ENCODE measurements at regions not wholly inside any gene's neighbourhood (a gene's known extent, or its start where the extent isn't known, plus 50 kb on each side); places are given as distances from the start of the nearest gene placed in this dataset.
"Not testable (repeated sequence)": the region's sequence is repeated elsewhere in the genome, so short reads cannot be mapped to it uniquely, and the experiment has no call there.

- intact Hi-C loops (cut with DNase I): loop anchor here (10.0 kb wide), 1 partner anchor 215 kb away; no protein-coding TSS in a partner anchor
- no peak for DNase-seq
These were observed 68.7 kb upstream of the DCLK2 start for GRCh38 chr4:150009533-150009932.

GRCh38 chr4:150010525-150011126 is 67.6 kb upstream of the DCLK2 start:
- DNase-seq: peak in 27 of 42 donors; percentile 13 to 70 (median 38)
- intact Hi-C loops (cut with DNase I): no loop called here

DNA sequence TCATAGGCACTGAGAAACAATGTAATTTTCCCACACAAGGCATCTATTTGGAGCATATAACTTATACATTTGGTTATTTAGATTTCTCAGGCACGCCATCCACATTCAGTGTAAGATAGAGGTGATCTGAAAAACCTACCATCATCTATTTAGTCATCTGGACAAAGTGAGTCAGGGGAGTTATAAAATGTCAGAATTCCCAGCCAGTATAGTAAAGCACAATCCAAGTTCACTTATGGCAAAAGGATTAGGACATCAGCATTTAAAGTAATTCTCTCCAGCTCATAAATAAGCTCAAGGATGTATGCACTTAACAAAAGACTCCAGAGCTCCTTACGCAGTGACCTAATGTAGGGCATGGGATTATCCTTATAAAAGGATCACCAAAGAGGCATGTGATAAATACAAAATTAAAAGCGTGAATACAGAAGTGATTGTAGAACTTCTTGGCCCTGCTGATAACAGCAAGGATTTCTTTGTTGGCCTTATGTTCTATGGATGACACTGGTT is 65.3 kb upstream of the DCLK2 start:
- intact Hi-C loops (cut with DNase I): no loop called here
- no peak for DNase-seq

DNA sequence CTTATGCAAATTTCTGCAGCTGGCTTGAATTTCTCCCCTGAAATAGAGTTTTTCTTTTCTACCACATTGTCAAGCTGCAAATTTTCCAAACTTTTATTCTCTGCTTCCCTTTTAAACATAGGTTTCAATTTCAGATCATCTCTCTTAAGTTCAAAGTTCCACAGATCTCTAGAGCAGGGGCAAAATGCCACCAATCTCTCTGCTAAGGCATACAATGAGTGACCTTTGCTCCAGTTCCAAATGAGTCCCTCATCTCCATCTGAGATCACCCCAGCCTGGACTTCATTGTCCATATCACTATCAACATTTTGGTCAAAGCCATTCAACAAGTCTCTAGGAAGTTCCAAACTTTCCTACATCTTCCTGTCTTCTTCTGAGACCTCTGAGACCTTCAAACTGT is 62.3 kb upstream of the DCLK2 start:
- DNase-seq; intact Hi-C loops (cut with DNase I): not testable (repeated sequence)

DNA sequence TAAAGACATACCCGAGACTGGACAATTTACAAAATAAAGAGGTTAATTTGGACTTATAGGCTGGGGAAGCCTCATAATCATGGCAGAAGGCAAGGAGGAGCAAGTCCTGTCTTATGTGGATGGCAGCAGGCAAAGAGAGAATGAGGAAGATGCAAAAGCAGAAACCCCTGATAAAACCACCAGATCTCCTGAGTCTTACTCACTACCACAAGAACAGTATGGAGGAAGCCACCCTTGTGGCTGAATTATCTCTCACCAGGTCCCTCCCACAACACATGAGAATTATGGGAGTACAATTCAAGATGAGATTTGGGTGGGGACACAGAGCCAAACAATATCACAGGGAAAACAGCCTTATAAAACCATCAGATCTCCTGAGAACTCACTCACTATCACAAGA is 61.6 kb upstream of the DCLK2 start:
- intact Hi-C loops (cut with DNase I); DNase-seq: not testable (repeated sequence)

- no peak for DNase-seq
- intact Hi-C loops (cut with DNase I): no loop called here
These were observed 60.0 kb upstream of the DCLK2 start for GRCh38 chr4:150018257-150018656.

DNA sequence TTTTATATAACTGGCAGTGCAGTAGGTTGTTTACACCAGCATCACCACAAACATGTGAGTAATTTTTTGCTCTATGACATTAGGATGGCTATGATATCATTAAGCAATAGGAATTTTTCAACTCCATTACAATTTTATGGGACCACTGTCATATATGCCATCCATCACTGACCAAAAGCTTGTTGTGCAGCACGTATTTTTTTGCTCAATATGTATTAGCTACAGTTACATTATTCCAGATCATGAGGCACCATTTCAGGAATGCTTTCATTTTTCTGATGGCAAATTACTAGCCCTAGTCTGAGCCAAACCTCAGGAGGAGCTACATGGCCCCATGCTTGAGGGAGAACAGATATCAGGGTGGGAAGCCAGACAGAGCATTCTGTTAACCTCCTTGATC is 56.8 kb upstream of the DCLK2 start:
- intact Hi-C loops (cut with DNase I): no loop called here
- DNase-seq: no peak

GRCh38 chr4:150023489-150023888 is 54.8 kb upstream of the DCLK2 start:
- DNase-seq: no peak
- intact Hi-C loops (cut with DNase I): no loop called here

GRCh38 chr4:150026987-150027386 is 51.3 kb upstream of the DCLK2 start:
- intact Hi-C loops (cut with DNase I): not testable (repeated sequence)

More at GRCh38 chr4:150026987-150027386, 51.3 kb upstream of the DCLK2 start:
- DNase-seq: not testable (repeated sequence)

All from head of caudate nucleus (tissue), 42 donors.